ENCODE measurements at regions not wholly inside any gene's neighbourhood (a gene's known extent, or its start where the extent isn't known, plus 50 kb on each side); places are given as distances from the start of the nearest gene placed in this dataset.

GRCh38 chr6:96381246-96381645 is 140.4 kb upstream of the UFL1 start:
- no peaks in the 10 kb centered on the region for H3K79me2 ChIP-seq (ENCODE audit: low read length)
- no peaks in the 10 kb centered on the region for H3F3A ChIP-seq (ENCODE audit: low read length, unreplicated experiment)
- ATAC-seq (no peak; the same call in 1 of the 2 replicates), DNase-seq (peak; percentile 59)
- H3K4me2 ChIP-seq (ENCODE audit: low read length), result no peak overlapping the region
- H3K36me3 ChIP-seq (ENCODE audit: low read depth, low read length), result no peaks in the 10 kb centered on the region
- no peaks in the 10 kb centered on the region for H3K9me2 ChIP-seq (replicated peaks; ENCODE audit: low read length)
- ChIA-PET CTCF (no interaction called here), POLR2A (ENCODE audit: unreplicated experiment) (no interaction called here)
- no peak overlapping the region for H2AFZ ChIP-seq (ENCODE audit: low read length)
- H3K9ac ChIP-seq (ENCODE audit: low read length), result no peak overlapping the region
- TF ChIP-seq EZH2phosphoT487 (IDR thresholded peaks at IDR 0.05; ENCODE audit: borderline replicate concordance, low read length) (no peak), CTCF (conservative IDR thresholded peaks at IDR 0.05; ENCODE audit: low read depth, low read length) (no peak), EZH2 (IDR thresholded peaks at IDR 0.05; ENCODE audit: low read length, unreplicated experiment) (no peak)
- H3K27me3 ChIP-seq (ENCODE audit: low read length), result no peaks in the 10 kb centered on the region
- no peak overlapping the region for H3K4me3 ChIP-seq (ENCODE audit: low read length)
- H3K9me3 ChIP-seq (ENCODE audit: low read length), result no peaks in the 10 kb centered on the region
- BruUV-seq (replicated peaks), result no TSS peak
- intact Hi-C loops (cut with micrococcal nuclease), result no loop called here
- peaks cover 5% of the 10 kb centered on the region; the same call in 1 of the 2 replicates for H3K4me1 ChIP-seq (ENCODE audit: insufficient read depth, low read length)
- no peak overlapping the region for H3K27ac ChIP-seq (ENCODE audit: low read length)
- H4K20me1 ChIP-seq (ENCODE audit: low read length), result no peaks in the 10 kb centered on the region

- DNase-seq (peak; percentile 40), ATAC-seq (no peak)
- H4K20me1 ChIP-seq (ENCODE audit: low read length), result no peaks in the 10 kb centered on the region
- no peaks in the 10 kb centered on the region for H3K27me3 ChIP-seq (ENCODE audit: low read length)
- H3K4me2 ChIP-seq (ENCODE audit: low read length), result peak overlapping the region; percentile 31; the same call in 1 of the 2 replicates
- H3K9ac ChIP-seq (ENCODE audit: low read length), result no peak overlapping the region
- H2AFZ ChIP-seq (ENCODE audit: low read length), result no peak overlapping the region
- no peak overlapping the region for H3K4me3 ChIP-seq (ENCODE audit: low read length)
- no peaks in the 10 kb centered on the region for H3K79me2 ChIP-seq (ENCODE audit: low read length)
- no peaks in the 10 kb centered on the region for H3F3A ChIP-seq (ENCODE audit: low read length, unreplicated experiment)
- no peaks in the 10 kb centered on the region for H3K9me2 ChIP-seq (replicated peaks; ENCODE audit: low read length)
- BruUV-seq (replicated peaks), result no TSS peak
- H3K4me1 ChIP-seq (ENCODE audit: insufficient read depth, low read length), result 0 out of 2 replicates have a peak, but pooled peaks cover 3% of the 10 kb centered on the region
- intact Hi-C loops (cut with micrococcal nuclease), result loop anchor here (10.0 kb wide), 2 partner anchors 133 to 663 kb away; partner anchors contain the start of gene UFL1
- CTCF ChIA-PET, result no interaction called here
- TF ChIP-seq EZH2 (IDR thresholded peaks at IDR 0.05; ENCODE audit: low read length, unreplicated experiment), result no peak
- TF ChIP-seq CTCF (conservative IDR thresholded peaks at IDR 0.05; ENCODE audit: low read depth, low read length), result no peak
- no peak for TF ChIP-seq EZH2phosphoT487 (IDR thresholded peaks at IDR 0.05; ENCODE audit: borderline replicate concordance, low read length)
- no peak overlapping the region for H3K27ac ChIP-seq (ENCODE audit: low read length)
- POLR2A ChIA-PET (ENCODE audit: unreplicated experiment), result no interaction called here
- H3K36me3 ChIP-seq (ENCODE audit: low read depth, low read length), result no peaks in the 10 kb centered on the region
- no peaks in the 10 kb centered on the region for H3K9me3 ChIP-seq (ENCODE audit: low read length)
These were observed 129.7 kb upstream of the UFL1 start for GRCh38 chr6:96391776-96392360.

DNA sequence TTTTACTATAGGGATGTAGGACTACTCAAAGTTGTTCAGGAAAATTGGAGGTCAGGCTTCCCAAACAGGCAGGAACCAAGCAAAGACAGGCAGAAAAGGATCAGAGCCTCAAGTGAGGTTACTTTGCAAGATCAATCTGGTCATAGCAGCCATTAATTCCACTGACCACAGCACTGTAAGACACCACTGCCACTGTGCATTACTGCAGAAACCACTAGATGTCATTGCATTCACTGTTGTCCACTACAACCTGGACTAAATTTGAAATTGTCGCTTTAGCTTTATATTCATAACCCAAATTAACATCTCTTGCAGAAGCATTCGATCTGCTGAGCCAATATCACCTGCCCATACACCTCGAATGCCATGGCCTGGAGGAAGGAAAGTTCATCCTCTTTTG is 126.9 kb upstream of the UFL1 start:
- TF ChIP-seq CTCF (conservative IDR thresholded peaks at IDR 0.05; ENCODE audit: low read depth, low read length) (peak; percentile 67), EZH2 (IDR thresholded peaks at IDR 0.05; ENCODE audit: low read length, unreplicated experiment) (no peak)
- H3K4me3 ChIP-seq (ENCODE audit: low read length), result no peak overlapping the region
- DNase-seq (peak; percentile 43), ATAC-seq (peak; percentile 70)
- no TSS peak for BruUV-seq (replicated peaks)
- H4K20me1 ChIP-seq (ENCODE audit: low read length), result no peaks in the 10 kb centered on the region
- H3K27me3 ChIP-seq (ENCODE audit: low read length), result no peaks in the 10 kb centered on the region
- no peak overlapping the region for H2AFZ ChIP-seq (ENCODE audit: low read length)
- H3K9ac ChIP-seq (ENCODE audit: low read length), result no peak overlapping the region
- intact Hi-C loops (cut with micrococcal nuclease), result loop anchor here (10.0 kb wide), 2 partner anchors 130 to 660 kb away; partner anchors contain the start of gene UFL1
- no peaks in the 10 kb centered on the region for H3K36me3 ChIP-seq (ENCODE audit: low read depth, low read length)
- H3K79me2 ChIP-seq (ENCODE audit: low read length), result no peaks in the 10 kb centered on the region
- H3K4me2 ChIP-seq (ENCODE audit: low read length), result no peak overlapping the region
- no peak overlapping the region for H3K27ac ChIP-seq (ENCODE audit: low read length)
- H3F3A ChIP-seq (ENCODE audit: low read length, unreplicated experiment), result no peaks in the 10 kb centered on the region
- H3K4me1 ChIP-seq (ENCODE audit: insufficient read depth, low read length), result 0 out of 2 replicates have a peak, but pooled peaks cover 3% of the 10 kb centered on the region
- H3K9me2 ChIP-seq (replicated peaks; ENCODE audit: low read length), result no peaks in the 10 kb centered on the region
- ChIA-PET CTCF (no interaction called here), POLR2A (ENCODE audit: unreplicated experiment) (no interaction called here)
- no peaks in the 10 kb centered on the region for H3K9me3 ChIP-seq (ENCODE audit: low read length)

All from PC-3 (cell line).